Activated CD8-positive, alpha-beta memory T cell treated with anti-CD3 and anti-CD28 coated beads for 4 hours (primary cell): ENCODE measurements at regions not wholly inside any gene's neighbourhood (a gene's known extent, or its start where the extent isn't known, plus 50 kb on each side); places are given as distances from the start of the nearest gene placed in this dataset.

Source experiments
- DNase-seq, 2 donors: peaks; one replicate each; pipeline ENCODE4 v3.0.0-alpha.2; 2020; ENCODE audit warnings: low read depth in 2 of 2

DNA sequence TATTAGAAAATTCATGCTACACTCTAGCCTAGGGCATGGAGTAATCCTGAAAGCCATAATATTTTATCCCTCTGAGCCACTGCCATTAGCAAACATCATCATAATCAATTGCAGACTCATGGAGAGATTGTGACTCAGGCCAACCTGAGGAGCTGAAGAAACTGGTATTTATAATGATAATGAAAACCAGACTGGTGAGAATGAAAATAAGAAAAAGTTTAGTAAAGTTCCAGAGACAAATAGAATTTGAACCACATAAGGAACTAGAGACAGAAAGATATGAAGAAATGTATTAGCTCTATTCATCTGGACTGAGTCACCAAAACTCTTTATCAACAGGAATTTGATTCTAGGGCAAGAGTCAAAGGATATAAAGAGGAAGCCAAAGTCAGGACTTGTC is 158.7 kb downstream of the DRD1 start:
- DNase-seq, result no peak

DNA sequence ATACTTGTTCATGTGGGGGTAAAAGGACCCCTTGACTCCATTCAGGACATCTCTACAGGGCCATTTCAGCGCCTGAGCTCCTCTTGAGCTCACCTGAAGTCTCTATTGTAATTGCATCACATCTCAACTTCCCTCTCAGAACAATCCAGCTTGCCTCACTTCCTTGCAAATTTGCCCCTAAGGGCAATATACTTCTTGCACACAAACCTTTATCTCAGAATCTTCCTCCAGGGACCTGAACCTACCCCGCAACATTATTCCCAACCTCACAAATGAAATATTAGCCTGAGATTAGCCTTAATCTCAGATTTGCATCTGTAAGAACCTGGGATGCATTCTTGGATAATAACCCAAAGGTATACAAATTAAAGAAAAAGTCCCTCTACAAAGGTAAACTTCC is 159.2 kb downstream of the DRD1 start:
- DNase-seq, result no peak

DNA sequence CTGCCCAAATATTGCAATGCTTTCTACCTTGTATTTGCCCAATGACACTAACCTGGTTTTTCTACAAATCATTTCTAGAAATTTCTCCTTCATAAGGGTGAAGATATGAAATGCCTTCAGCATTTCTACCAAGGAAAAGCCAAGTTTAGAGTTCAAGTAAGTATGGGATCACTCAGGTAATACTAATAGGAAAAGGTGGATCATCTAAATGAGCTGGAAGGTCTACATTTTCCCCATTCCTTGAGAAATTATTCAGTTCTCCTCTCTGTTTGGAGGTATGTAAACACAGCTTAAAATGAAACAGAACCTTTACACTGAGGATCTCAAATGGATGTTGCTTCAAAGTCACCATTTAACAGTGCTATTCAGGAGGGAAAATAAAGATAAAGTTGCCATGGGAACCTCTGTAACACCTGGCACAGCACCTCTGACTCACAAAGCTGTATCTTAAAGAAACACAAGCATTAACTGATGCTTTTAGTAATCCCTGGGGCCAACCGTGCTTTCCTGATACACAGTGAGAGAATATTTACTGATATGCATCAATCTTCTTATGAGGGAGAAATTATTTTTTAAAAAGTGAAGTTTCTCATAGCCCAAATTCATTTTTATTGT is 161.3 kb downstream of the DRD1 start:
- no peak for DNase-seq

DNA sequence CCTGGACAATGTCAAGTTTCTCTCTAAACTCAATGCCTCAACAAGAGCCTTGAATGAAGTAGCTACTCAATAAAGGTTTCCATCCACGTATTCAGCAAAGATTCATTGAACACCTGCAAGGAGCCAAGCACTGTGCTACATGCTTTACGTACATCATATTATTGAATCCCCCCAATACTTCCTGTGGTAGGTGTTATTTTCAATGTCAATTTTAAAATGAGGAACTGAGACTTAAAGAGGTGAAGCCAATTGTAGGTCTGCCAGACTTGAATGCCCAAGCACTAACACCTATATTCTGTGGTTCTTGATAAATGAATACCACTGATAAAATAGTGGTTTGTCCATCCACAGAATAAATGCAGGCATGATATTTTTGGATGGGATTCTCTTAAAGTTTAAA is 162.3 kb downstream of the DRD1 start:
- no peak for DNase-seq

DNA sequence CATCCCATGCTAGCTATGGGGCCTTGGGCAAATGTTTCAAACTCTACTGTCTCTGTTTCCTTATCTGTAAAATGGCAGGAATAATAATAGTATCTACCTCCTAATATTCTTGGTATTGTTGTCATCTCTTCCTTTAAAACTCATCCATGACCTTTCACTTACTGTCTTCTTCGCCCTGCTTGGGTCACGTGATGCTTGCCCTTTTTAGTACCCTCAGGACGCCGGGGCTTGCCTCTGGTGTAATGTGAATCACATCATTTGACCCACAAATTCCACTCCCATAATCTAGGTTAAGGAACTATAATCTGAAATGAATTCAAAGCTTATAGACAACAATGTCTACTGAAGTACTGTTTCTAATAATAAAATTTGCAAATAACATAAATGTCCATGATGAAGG is 162.7 kb downstream of the DRD1 start:
- no peak for DNase-seq

DNA sequence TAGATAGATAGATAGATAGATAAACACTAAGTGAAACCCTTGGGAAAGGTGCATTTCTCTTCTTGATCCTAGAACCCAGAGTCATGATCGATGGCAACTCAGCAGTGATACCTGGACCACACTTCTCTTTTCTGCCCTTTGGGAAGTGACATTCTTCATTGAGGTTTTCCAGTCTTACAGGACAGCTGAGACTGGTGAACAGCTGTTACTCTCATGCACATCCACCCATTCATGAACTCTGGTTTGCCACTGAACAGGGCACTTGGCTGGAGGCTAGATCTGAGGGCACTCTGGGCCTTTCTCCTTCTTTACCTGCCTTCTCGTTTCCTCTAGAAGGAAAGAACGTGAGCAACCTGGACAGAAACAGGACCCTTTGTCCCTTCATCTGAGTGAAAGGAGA is 164.5 kb downstream of the DRD1 start:
- DNase-seq, result no peak

DNA sequence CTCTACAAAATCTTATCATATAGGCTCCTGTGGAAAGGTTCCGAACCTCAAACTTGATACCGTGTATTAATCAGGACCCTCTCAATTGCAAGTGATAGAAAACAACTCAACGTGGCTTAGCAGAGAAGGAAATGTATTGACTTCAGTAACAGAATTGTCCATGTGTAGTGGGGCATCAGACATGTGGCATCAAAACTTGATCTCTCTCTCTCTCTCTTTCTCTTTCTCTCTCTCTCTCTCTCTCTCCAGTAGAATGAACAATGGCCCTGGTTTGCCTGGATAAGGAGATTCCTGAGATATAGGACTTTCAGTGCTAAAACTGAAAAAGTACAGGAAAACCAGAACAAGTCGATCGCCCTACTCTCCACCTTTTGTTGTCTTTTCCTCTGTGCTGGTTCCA is 168.2 kb downstream of the DRD1 start:
- DNase-seq, result no peak

DNA sequence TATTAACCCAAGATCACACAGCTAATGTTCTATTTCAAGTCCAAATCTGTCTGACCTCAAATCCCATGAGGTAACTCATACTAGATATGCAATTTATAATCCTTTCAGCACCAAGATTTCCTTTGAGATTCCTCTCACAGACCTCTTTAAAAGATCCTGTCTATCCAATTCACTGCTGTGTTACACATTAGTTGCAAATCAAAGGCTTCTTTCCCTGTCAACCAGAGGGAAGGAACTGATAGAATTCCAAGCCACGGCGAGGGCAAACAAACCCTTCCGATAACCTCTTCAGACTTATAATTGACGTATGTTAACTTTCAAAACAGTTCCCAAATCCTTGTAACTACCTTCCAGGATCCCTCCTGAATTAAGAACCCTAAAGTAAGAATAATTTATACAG is 168.9 kb downstream of the DRD1 start:
- DNase-seq, result no peak

DNA sequence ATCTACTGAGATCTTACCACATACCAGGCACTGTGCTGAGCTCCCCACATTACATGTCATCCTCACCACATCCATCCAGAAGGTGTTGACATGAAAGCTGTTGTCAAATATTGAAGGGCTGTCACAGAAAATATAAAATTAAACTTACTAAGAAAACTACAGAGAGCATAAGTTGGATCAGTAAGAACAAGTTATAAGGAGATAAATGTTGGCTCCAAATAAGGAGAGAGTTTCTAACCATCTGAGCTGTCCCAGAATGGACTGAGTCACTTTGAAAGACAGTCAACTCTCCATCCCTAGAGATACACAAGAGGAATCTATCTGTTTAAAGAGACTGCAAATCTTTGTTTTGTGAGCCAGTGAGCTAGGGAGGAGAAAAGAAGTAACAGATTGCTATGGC is 169.8 kb downstream of the DRD1 start:
- no peak for DNase-seq

DNA sequence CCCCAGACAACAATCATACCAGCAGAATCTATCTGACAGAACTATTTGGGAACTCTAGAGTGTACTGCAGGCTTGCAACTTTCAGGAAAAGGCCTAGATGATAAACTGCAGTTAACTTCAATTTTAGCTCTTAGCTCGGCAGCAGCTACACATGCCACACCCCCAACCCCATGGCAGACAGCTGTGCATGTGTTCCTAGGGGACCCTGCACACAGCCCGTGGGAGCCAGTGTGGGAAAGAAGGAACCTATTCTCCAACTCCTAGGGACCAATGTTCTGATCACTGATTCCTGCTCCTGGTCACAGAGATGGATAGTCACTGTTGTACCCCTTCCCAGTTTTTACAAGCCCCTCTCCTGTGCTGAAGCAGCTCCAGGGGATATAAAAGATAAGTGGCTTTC is 179.6 kb downstream of the DRD1 start:
- no peak for DNase-seq

DNA sequence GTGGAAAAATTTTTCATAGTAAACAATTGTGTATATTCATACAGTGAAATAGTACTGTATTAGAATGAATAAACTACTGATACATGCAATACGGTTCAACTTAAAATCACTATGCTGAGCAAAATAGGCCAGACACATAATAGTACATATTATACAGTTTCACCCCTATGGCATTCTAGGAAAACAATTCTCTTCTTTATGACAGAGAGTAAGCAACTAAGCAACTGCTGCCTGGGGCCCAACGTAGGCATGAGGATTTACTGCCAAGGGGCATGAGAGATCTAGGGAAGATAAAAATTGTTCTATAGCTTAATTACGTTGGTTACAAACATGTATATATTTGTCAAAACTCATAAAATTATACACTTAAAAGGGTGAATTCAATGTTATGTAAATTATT is 180.2 kb downstream of the DRD1 start:
- DNase-seq, result no peak

DNA sequence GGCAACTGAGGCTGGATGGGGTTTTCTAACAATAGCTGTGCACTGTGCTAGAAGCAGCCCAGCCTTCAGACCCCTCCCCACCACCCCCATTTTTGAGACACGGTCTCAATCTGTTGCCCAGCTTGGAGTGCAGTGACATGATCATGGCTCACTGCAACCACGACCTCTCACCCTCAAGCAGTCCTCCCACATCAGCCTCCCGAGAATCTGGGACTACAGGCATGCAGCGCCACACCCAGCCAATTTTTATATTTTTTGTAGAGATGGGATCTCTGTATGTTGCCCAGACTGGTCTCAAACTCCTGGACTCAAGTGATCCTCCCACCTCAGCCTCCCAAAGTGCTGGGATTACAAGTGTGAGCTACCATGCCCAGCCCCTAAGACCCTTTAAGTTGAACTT is 182.5 kb downstream of the DRD1 start:
- DNase-seq, result no peak

DNA sequence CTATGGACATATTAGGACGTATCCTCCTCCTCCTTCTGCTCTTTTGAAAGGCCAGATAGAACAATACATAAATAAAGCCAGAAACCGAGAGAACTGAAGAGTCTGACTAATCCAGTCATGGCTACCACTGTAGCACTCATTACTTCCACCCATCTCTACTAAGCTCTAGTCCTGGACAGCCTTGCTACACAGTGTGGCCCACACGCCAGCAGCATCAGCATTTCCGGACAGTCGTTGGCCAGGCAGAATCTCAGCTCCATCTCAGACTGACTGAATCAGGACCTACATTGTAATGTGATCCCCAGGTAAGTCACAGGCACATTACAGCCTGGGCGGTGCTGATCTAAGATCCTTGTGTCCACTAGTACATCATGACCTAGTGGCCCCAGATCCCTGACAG is 182.9 kb downstream of the DRD1 start:
- DNase-seq, result no peak

DNA sequence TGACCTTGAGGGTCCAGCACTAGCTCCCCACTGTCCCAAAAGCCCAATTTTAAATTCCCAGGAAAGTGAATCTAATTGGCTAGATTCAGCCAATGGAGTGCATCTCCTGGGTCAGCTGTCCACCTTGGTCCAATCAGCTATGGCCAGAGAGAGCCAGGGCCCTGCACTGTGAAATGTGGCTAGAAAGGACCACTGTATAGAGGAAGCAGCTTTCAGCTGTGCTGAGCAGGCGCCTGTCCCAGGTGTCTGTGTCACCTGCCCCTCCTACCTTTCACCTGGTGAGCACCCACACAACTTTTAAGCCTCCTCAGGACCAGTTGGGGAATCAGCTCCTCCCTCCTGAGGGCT is 186.2 kb downstream of the DRD1 start:
- no peak for DNase-seq

DNA sequence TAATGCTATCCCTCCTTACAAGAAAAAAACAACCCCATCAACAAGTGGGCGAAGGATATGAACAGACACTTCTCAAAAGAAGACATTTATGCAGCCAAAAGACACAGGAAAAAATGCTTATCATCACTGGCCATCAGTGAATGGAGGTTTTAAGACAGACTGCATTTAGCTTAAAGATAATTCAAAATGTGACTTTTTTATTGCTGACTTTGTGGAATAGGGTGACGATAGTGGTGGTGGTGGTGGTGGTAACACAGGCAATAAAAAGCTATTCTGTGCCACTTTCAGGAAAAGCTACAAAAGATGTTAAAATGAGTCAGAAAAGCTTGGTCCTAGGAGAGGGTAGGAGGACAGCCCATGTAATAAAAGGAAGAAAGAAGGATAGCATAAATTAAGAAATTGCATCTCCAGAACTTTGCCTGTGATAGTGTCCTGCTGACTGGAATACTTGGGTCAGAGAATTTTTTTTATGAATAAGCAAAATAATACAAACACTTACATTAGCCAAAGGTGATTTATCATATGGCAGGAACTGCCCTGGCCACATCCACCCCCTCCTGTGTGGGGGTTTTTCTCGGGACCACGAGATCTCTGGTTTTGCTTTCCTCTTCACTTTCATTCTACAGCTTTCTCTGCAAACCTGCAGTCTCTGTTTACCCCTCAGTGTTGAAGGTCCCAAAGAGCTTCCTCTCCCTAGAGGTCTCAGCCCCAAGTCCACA is 186.7 kb downstream of the DRD1 start:
- no peak for DNase-seq

DNA sequence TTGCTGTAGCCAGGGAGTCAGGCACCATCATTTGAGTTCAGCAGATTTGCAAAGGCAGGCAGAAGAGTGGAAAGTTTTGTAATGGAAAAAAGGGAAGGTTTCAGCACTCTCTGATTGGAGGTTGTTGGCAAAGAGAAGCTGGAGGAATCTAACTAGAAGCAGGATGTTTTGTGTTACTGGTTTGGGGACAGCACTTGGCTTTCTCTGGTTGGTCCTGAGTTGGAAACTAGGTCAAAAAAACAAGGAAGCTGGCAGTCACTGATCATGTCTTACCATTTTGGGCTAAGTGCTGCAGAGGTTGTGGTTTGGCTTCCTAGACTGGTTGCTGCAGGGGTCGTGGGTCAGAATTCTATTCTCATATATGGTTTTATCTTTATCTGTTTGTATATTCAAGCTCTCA is 189.8 kb downstream of the DRD1 start:
- no peak for DNase-seq

DNA sequence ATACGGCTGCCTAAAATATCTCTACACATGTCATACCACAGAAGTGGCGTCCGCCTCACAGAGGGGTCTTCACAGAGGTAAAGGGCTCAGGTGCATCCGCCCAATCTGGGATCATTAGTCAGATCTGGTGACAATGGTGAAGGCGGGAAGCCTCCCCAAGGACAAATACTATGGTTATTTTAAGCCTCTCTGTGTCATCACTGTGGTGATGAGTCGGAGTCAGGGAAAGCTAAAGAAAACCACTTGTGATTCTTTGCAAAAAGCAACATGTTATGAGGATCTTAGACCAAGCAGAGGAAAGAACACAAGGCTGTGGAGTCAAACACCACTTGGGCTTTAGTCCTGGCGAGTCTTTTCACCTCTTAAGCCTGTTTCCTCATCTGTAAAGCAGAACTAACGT is 190.4 kb downstream of the DRD1 start:
- no peak for DNase-seq

DNA sequence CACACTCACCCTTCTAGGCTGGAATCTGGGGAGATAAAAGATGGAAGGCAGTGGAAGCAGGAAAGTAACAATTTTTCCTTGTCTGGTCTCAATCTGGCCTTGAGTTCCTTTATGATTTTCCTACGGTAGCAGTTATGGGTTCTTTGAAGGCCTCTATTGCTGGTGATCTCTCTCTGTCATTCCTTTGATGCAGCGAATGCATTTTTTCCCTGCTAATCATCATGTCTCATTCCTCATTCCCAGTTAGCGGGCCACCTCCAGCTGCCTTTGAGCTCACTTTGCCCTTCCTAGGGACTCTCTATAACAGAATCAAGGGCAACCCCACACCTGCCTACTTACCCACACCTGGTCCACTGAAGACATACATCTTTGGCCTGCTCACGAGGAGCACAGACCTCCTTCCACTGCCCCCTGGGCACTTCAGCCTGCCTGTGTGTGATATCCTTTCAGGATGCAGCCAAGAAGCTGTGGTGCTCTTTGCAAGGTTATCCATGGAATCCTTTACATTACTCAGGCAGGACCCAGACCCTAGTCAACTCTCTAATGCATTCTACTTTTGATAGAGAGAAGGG is 191.7 kb downstream of the DRD1 start:
- DNase-seq, result no peak

DNA sequence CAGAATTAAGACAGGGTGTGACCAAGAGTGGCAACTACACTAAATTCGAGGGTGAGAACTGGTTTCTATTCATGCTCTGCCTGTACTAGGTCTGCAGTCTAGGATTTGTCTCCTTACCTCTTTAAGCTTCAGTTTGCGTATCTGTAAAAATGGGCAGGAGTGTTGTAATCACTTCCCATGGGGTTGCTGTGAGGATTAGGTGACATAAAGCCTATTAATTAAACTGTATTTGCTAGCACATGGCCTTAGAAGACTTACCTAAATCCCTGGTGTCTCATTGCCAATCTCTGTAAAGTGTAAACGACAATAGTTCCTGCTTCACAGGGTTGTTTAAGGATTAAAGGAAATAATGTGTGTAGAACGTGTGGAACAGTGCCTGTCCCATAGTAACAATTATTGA is 193.6 kb downstream of the DRD1 start:
- no peak for DNase-seq

DNA sequence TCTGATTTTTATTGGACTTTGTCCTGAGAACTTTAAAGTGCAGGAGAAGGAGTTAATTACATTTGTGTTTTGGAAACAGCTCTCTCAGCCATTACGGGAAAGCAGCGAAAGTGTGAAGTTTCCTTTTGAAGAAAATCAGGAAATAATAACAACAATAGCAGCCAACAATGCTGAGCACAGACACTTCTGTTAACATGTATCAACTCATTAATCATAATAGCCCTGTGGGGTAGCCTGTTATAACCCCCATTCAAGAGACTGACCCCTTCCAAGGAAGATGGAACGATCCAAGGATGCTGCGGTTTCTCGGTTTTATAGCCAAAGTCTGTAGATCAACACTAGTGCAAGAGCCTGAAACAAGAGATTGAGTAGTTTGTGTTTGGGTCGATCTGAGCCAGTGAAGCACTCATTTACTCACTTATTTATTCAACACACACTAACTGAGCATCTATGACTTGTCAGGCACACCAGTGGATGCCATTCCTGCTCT is 195.5 kb downstream of the DRD1 start:
- DNase-seq, result no peak

DNA sequence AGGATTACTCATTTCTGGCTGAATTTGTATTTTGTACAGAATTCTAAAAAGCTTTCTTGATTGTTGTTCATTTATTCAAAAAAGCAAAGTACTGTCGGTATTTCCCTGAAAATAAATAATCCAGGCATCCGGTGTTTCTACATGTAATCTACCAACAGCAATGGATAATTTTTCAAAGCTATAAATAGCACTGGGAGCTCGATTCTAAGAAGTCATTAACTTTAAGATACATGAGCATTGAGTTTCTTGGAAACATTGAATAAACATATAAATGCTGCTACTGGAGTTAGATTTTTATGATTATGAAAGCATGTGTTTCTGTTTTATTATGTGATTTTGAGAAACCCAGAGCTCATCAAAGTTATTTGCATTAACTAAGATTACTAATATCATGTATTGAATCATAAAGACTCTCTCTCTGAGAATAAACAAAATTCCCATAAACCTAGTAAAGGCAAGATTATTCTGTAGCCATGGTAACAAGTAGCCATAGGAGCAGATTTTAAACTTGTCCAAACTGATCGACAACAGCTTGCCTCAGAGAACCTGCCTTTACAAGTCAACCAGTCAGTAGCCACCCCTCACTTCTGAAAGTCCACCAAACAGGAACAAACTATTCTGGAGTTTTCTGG is 197.0 kb downstream of the DRD1 start:
- no peak for DNase-seq

DNA sequence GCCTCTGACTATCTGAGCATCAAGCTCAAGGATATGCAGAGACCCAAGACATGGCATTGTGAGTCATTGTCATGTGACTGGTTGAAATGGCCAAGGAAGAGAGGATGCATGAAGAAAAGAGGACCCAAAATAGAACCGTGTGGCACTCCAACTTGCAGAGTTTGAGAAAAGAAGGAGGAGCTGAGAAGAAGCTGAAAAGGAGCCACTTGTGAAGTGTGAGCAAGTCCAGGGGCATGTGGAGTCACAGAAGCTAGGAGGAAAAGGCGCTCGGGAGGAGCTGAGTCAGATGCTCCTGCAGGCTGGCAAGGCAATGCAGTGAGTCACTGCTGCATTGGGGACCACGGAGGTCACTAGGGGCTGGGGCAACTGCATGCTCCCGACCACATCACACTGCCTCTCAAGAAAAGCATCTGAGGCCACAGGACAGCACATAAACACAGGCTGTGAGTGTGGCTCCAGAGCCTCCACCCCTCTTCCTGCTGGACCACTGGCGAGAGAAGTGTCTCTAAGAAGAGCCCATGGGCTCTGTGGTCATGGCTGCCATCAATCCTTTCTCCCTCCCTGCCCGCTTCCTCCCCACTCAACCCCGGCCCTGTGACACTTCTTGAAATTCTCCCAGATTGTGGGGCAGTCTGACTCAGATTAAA is 197.6 kb downstream of the DRD1 start:
- DNase-seq, result no peak

DNA sequence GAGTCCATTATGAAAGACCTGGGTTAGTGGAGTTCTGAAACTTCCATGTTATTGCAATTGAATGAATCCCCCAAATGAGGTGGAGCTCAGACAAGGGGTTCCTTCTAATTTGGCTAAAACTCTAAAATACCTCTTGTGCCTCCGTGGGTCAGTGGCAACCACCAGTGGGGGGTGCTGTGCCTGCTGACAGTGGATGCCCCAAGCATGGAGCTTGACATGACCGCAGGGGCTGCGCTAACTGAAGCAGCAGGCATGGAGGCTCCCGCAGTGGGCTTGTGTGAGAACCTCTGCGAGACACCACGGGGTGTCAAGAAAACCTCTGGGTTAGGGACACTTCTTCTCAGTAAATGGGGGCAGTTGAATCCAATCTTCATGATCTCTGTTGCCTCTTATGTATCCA is 200.5 kb downstream of the DRD1 start:
- DNase-seq, result no peak
